ENCODE measurements at regions not wholly inside any gene's neighbourhood (a gene's known extent, or its start where the extent isn't known, plus 50 kb on each side); places are given as distances from the start of the nearest gene placed in this dataset.
"Not testable (repeated sequence)": the region's sequence is repeated elsewhere in the genome, so short reads cannot be mapped to it uniquely, and the experiment has no call there.

- DNase-seq (ENCODE audit: low spot score): no peak
These were observed 90.6 kb downstream of the ANXA2R start for GRCh38 chr5:42949348-42950115.

GRCh38 chr5:42948961-42949347 lies 91.2 kb downstream of the ANXA2R start:
- DNase-seq (ENCODE audit: low spot score): no peak

- no peak for DNase-seq (ENCODE audit: low spot score)
These were observed 95.1 kb downstream of the ANXA2R start for GRCh38 chr5:42944989-42945388.

- no peak for DNase-seq (ENCODE audit: low spot score)
These were observed 96.0 kb downstream of the ANXA2R start for GRCh38 chr5:42943931-42944631.

- DNase-seq (ENCODE audit: low spot score): no peak
These were observed 99.3 kb downstream of the ANXA2R start for GRCh38 chr5:42940853-42941252.

GRCh38 chr5:42932011-42932410 lies 108.1 kb downstream of the ANXA2R start:
- not testable (repeated sequence) for DNase-seq (ENCODE audit: low spot score)

- not testable (repeated sequence) for DNase-seq (ENCODE audit: low spot score)
These were observed 108.7 kb downstream of the ANXA2R start for GRCh38 chr5:42931451-42931850.

GRCh38 chr5:42930934-42931333 lies 109.2 kb downstream of the ANXA2R start:
- no peak for DNase-seq (ENCODE audit: low spot score)

- no peak for DNase-seq (ENCODE audit: low spot score)
These were observed 110.2 kb downstream of the ANXA2R start for GRCh38 chr5:42929871-42930270.

- no peak for DNase-seq (ENCODE audit: low spot score)
These were observed 112.4 kb downstream of the ANXA2R start for GRCh38 chr5:42927730-42928129.

- no peak for DNase-seq (ENCODE audit: low spot score)
These were observed 113.0 kb upstream of the SELENOP start for GRCh38 chr5:42924686-42925085.

GRCh38 chr5:42924226-42924625 lies 112.5 kb upstream of the SELENOP start:
- DNase-seq (ENCODE audit: low spot score): no peak

- no peak for DNase-seq (ENCODE audit: low spot score)
These were observed 112.0 kb upstream of the SELENOP start for GRCh38 chr5:42923710-42924109.

GRCh38 chr5:42919600-42919999 lies 107.9 kb upstream of the SELENOP start:
- DNase-seq (ENCODE audit: low spot score): no peak

- DNase-seq (ENCODE audit: low spot score): no peak
These were observed 103.7 kb upstream of the SELENOP start for GRCh38 chr5:42915306-42915866.

- DNase-seq (ENCODE audit: low spot score): no peak
These were observed 100.6 kb upstream of the SELENOP start for GRCh38 chr5:42912184-42912798.

GRCh38 chr5:42908509-42909488 lies 97.1 kb upstream of the SELENOP start:
- DNase-seq (ENCODE audit: low spot score): peak; percentile 79

GRCh38 chr5:42908086-42908485 lies 96.4 kb upstream of the SELENOP start:
- no peak for DNase-seq (ENCODE audit: low spot score)

- DNase-seq (ENCODE audit: low spot score): no peak
These were observed 94.1 kb upstream of the SELENOP start for GRCh38 chr5:42905827-42906226.

GRCh38 chr5:42900734-42901133 lies 89.0 kb upstream of the SELENOP start:
- DNase-seq (ENCODE audit: low spot score): no peak

GRCh38 chr5:42898760-42899159 lies 87.1 kb upstream of the SELENOP start:
- DNase-seq (ENCODE audit: low spot score): no peak

- no peak for DNase-seq (ENCODE audit: low spot score)
These were observed 84.8 kb upstream of the SELENOP start for GRCh38 chr5:42896523-42896922.
